Activated CD8-positive, alpha-beta T cell treated with anti-CD3 and anti-CD28 coated beads, Interleukin-2, amount 10 ng/mL, durations not matched to agents 7 days and 5 days (primary cell): ENCODE measurements at regions not wholly inside any gene's neighbourhood (a gene's known extent, or its start where the extent isn't known, plus 50 kb on each side); places are given as distances from the start of the nearest gene placed in this dataset.

Experiments used
- ATAC-seq: fragments of 150-1000 bp; cut with Tn5 transposase; one replicate; pipeline ENCODE4 v1.10.0; 2021; ENCODE audit warnings: moderate library complexity
- CTCF ChIA-PET: fragments of 350-600 bp; sonication (Branson Sonifier 250); formaldehyde crosslinking; loops from one replicate; lab custom pipeline; 2021; ENCODE audit warnings: antibody characterized with exemption; lab: Charles Lee
- POLR2A ChIA-PET: fragments of 350-600 bp; sonication (Branson Sonifier 250); formaldehyde crosslinking; loops from one replicate; lab custom pipeline; 2021; ENCODE audit warnings: antibody characterized with exemption; lab: Charles Lee
- DNase-seq: peaks from one replicate; pipeline ENCODE4 v3.0.0-alpha.2; 2020
- H3K27ac Mint-ChIP-seq: one replicate; pipeline ENCODE4 v1.8.0; 2021; ENCODE audit warnings: mild to moderate bottlenecking, mixed read lengths
- H3K27me3 Mint-ChIP-seq: one replicate; pipeline ENCODE4 v1.8.0; 2021; ENCODE audit warnings: low read depth, mixed read lengths
- H3K36me3 Mint-ChIP-seq: one replicate; pipeline ENCODE4 v1.8.0; 2021; ENCODE audit warnings: low read depth, mixed read lengths
- H3K4me1 Mint-ChIP-seq: one replicate; pipeline ENCODE4 v1.8.0; 2021; ENCODE audit warnings: low read depth, mixed read lengths
- H3K4me3 Mint-ChIP-seq: one replicate; pipeline ENCODE4 v1.8.0; 2021; ENCODE audit warnings: mild to moderate bottlenecking, mixed read lengths
- H3K9me3 Mint-ChIP-seq: one replicate; pipeline ENCODE4 v1.8.0; 2022; ENCODE audit warnings: mixed read lengths; ENCODE audit not compliant: insufficient read depth

GRCh38 chr2:217529271-217529670 is 473.5 kb downstream of the TNS1 start:
- ChIA-PET POLR2A (no interaction called here), CTCF (no interaction called here)
- H3K27me3 Mint-ChIP-seq, result no peaks in the 10 kb centered on the region
- H3K36me3 Mint-ChIP-seq, result no peaks in the 10 kb centered on the region
- no peak overlapping the region for H3K27ac Mint-ChIP-seq
- ATAC-seq, result no peak
- H3K9me3 Mint-ChIP-seq, result no peaks in the 10 kb centered on the region
- no peaks in the 10 kb centered on the region for H3K4me1 Mint-ChIP-seq
- H3K4me3 Mint-ChIP-seq, result no peak overlapping the region
- no peak for DNase-seq

- Mint-ChIP-seq H3K27me3 (no peaks in the 10 kb centered on the region), H3K4me3 (no peak overlapping the region), H3K4me1 (no peaks in the 10 kb centered on the region), H3K27ac (no peak overlapping the region), H3K36me3 (no peaks in the 10 kb centered on the region), H3K9me3 (no peaks in the 10 kb centered on the region)
- ChIA-PET CTCF (no interaction called here), POLR2A (no interaction called here)
- DNase-seq (no peak), ATAC-seq (no peak)
These were observed 475.1 kb downstream of the TNS1 start for GRCh38 chr2:217527590-217528202.

- Mint-ChIP-seq H3K27me3 (no peaks in the 10 kb centered on the region), H3K4me3 (no peak overlapping the region), H3K9me3 (no peaks in the 10 kb centered on the region), H3K36me3 (no peaks in the 10 kb centered on the region), H3K27ac (no peak overlapping the region), H3K4me1 (no peaks in the 10 kb centered on the region)
- ChIA-PET CTCF (no interaction called here), POLR2A (no interaction called here)
- no peak for DNase-seq
- no peak for ATAC-seq
These were observed 477.7 kb downstream of the TNS1 start for GRCh38 chr2:217525076-217525475.

- POLR2A ChIA-PET, result no interaction called here
- Mint-ChIP-seq H3K36me3 (no peaks in the 10 kb centered on the region), H3K4me1 (no peaks in the 10 kb centered on the region), H3K27me3 (no peaks in the 10 kb centered on the region), H3K4me3 (no peak overlapping the region), H3K27ac (no peak overlapping the region), H3K9me3 (no peaks in the 10 kb centered on the region)
- ATAC-seq (no peak), DNase-seq (no peak)
- CTCF ChIA-PET, result no interaction called here
These were observed 479.5 kb downstream of the TNS1 start for GRCh38 chr2:217523286-217523685.

GRCh38 chr2:217521820-217522219 is 481.0 kb downstream of the TNS1 start:
- no peak for ATAC-seq
- H3K36me3 Mint-ChIP-seq, result no peaks in the 10 kb centered on the region
- POLR2A ChIA-PET, result no interaction called here
- H3K4me1 Mint-ChIP-seq, result no peaks in the 10 kb centered on the region
- no peak for DNase-seq
- H3K9me3 Mint-ChIP-seq, result no peaks in the 10 kb centered on the region
- H3K27ac Mint-ChIP-seq, result no peak overlapping the region
- H3K4me3 Mint-ChIP-seq, result no peak overlapping the region
- no peaks in the 10 kb centered on the region for H3K27me3 Mint-ChIP-seq
- CTCF ChIA-PET, result interaction anchor here (1.0 kb wide), 1 partner anchor 191 kb away, joined by 3 read pairs; no protein-coding TSS in a partner anchor

- Mint-ChIP-seq H3K4me3 (no peak overlapping the region), H3K27me3 (no peaks in the 10 kb centered on the region), H3K4me1 (no peaks in the 10 kb centered on the region), H3K36me3 (no peaks in the 10 kb centered on the region), H3K27ac (no peak overlapping the region), H3K9me3 (no peaks in the 10 kb centered on the region)
- ATAC-seq, result no peak
- ChIA-PET CTCF (interaction anchor here (1.0 kb wide), 1 partner anchor 193 kb away, joined by 4 read pairs; no protein-coding TSS in a partner anchor), POLR2A (no interaction called here)
- no peak for DNase-seq
These were observed 482.3 kb downstream of the TNS1 start for GRCh38 chr2:217520356-217521010.

- H3K27me3 Mint-ChIP-seq, result no peaks in the 10 kb centered on the region
- DNase-seq (no peak), ATAC-seq (no peak)
- CTCF ChIA-PET, result no interaction called here
- no peak overlapping the region for H3K4me3 Mint-ChIP-seq
- H3K4me1 Mint-ChIP-seq, result peaks cover 3% of the 10 kb centered on the region
- no peaks in the 10 kb centered on the region for H3K9me3 Mint-ChIP-seq
- H3K36me3 Mint-ChIP-seq, result no peaks in the 10 kb centered on the region
- POLR2A ChIA-PET, result no interaction called here
- no peak overlapping the region for H3K27ac Mint-ChIP-seq
These were observed 485.4 kb downstream of the TNS1 start for GRCh38 chr2:217517402-217517801.

- no peaks in the 10 kb centered on the region for H3K36me3 Mint-ChIP-seq
- H3K4me3 Mint-ChIP-seq, result no peak overlapping the region
- CTCF ChIA-PET, result interaction anchor here (1.2 kb wide), 1 partner anchor 197 kb away, joined by 3 read pairs; no protein-coding TSS in a partner anchor
- H3K9me3 Mint-ChIP-seq, result no peaks in the 10 kb centered on the region
- no peak overlapping the region for H3K27ac Mint-ChIP-seq
- no peak for DNase-seq
- no peak for ATAC-seq
- H3K4me1 Mint-ChIP-seq, result peaks cover 5% of the 10 kb centered on the region
- H3K27me3 Mint-ChIP-seq, result no peaks in the 10 kb centered on the region
- POLR2A ChIA-PET, result no interaction called here
These were observed 487.0 kb downstream of the TNS1 start for GRCh38 chr2:217515615-217516309.

GRCh38 chr2:217513258-217513657 is 489.5 kb downstream of the TNS1 start:
- H3K9me3 Mint-ChIP-seq, result no peaks in the 10 kb centered on the region
- no peak for ATAC-seq
- DNase-seq, result no peak
- H3K27ac Mint-ChIP-seq, result no peak overlapping the region
- H3K4me3 Mint-ChIP-seq, result no peak overlapping the region
- ChIA-PET CTCF (interaction anchor here (1.1 kb wide), 1 partner anchor 137 kb away, joined by 3 read pairs; no protein-coding TSS in a partner anchor), POLR2A (no interaction called here)
- no peaks in the 10 kb centered on the region for H3K27me3 Mint-ChIP-seq
- no peaks in the 10 kb centered on the region for H3K36me3 Mint-ChIP-seq
- H3K4me1 Mint-ChIP-seq, result peaks cover 7% of the 10 kb centered on the region

GRCh38 chr2:217512728-217513127 is 490.1 kb downstream of the TNS1 start:
- Mint-ChIP-seq H3K27ac (no peak overlapping the region), H3K9me3 (no peaks in the 10 kb centered on the region), H3K36me3 (no peaks in the 10 kb centered on the region), H3K4me3 (no peak overlapping the region), H3K4me1 (peaks cover 7% of the 10 kb centered on the region), H3K27me3 (no peaks in the 10 kb centered on the region)
- CTCF ChIA-PET, result interaction anchor here (0.7 to 1.1 kb wide), 2 partner anchors 138 to 200 kb away, joined by 3 read pairs; no protein-coding TSS in a partner anchor
- ATAC-seq, result no peak
- POLR2A ChIA-PET, result no interaction called here
- no peak for DNase-seq

- Mint-ChIP-seq H3K27ac (no peak overlapping the region), H3K4me1 (peaks cover 7% of the 10 kb centered on the region), H3K4me3 (no peak overlapping the region), H3K9me3 (no peaks in the 10 kb centered on the region), H3K36me3 (no peaks in the 10 kb centered on the region), H3K27me3 (no peaks in the 10 kb centered on the region)
- ChIA-PET POLR2A (no interaction called here), CTCF (interaction anchor here (0.7 to 1.1 kb wide), 2 partner anchors 138 to 201 kb away, joined by 3 read pairs; no protein-coding TSS in a partner anchor)
- ATAC-seq, result no peak
- DNase-seq, result no peak
These were observed 490.5 kb downstream of the TNS1 start for GRCh38 chr2:217512259-217512658.

GRCh38 chr2:217511850-217512249 is 490.9 kb downstream of the TNS1 start:
- Mint-ChIP-seq H3K27me3 (no peaks in the 10 kb centered on the region), H3K27ac (no peak overlapping the region), H3K4me3 (no peak overlapping the region), H3K4me1 (peaks cover 7% of the 10 kb centered on the region), H3K36me3 (no peaks in the 10 kb centered on the region), H3K9me3 (no peaks in the 10 kb centered on the region)
- ATAC-seq (no peak), DNase-seq (no peak)
- ChIA-PET CTCF (interaction anchor here (1.1 to 2.8 kb wide), 8 partner anchors 142 to 993 kb away, joined by 3 to 16 read pairs (median 6); no protein-coding TSS in a partner anchor), POLR2A (no interaction called here)
